ENCODE measurements at regions not wholly inside any gene's neighbourhood (a gene's known extent, or its start where the extent isn't known, plus 50 kb on each side); places are given as distances from the start of the nearest gene placed in this dataset.

DNA sequence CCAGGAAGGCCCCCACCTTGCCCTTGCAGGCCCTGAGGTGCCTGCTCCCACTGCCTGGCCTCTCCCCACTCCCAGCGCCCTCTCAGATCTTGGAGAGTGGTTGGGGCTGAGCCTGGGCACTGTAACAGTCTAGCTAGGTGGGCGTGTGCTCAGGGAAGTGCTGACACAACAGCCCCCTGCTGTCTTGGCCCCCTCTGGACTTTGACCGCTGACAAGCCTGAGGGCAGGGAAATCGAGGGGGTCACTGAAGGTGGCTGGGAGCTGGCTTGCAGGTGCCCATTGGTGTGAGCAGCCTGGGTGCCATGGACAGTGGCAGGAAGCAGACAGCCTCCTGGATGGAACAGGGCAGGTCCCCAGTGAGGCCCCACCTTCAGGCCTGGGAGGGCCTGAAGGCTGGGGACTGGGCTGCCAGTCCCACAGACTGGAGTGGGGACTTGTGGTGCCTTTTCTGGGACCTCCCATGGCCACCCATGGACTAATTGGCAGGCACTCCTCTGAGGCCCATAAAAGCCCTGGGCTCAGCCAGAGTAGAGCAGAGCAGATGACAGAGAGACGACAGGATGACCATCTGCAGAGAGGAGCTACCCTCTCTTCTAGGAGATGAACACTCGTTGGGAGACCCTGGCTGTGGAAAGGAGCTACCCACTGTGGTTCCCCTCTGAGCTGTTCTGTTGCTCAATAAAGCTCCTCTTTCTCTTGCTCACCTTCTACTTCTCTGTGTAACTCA, 158.6 kb upstream of the SLC38A2 start:
- H3K9me3 ChIP-seq (ENCODE audit: insufficient read depth in 2 of 2, low read depth in 1 of 2, low read length in 1 of 2): peaks cover 9 to 11% of the 10 kb centered on the region in 2 experiments; a peak in 3 of 4 replicates
- 0 out of 2 replicates have a peak overlapping the region, but pooled peaks have one; percentile 10 for H2BK5ac ChIP-seq (ENCODE audit: low read depth, low read length)
- no peak overlapping the region for H3K9ac ChIP-seq (replicated peaks in 1 of 4; ENCODE audit: extremely low read depth in 1 of 4, low read depth in 3 of 4, low read length in 3 of 4)
- no peaks in the 10 kb centered on the region for H4K20me1 ChIP-seq (replicated peaks in 1 of 2; ENCODE audit: control insufficient read depth in 1 of 2, insufficient read depth in 2 of 2, low read length in 2 of 2)
- no peak overlapping the region for H3K4me2 ChIP-seq (ENCODE audit: insufficient read depth in 1 of 2, low read depth in 2 of 2, low read length in 2 of 2)
- no peak overlapping the region for H2AK5ac ChIP-seq (ENCODE audit: low read depth, low read length)
- H3K23ac ChIP-seq (ENCODE audit: insufficient read length): no peak overlapping the region
- no peak overlapping the region for H3K18ac ChIP-seq (ENCODE audit: extremely low read depth, low read length)
- FAIRE-seq (no peak), DNase-seq (ENCODE audit: low read depth in 1 of 2, low spot score in 2 of 2) (no peak)
- 83% methylated on average over 6 of the region's 6 CpGs; no CpG with 5 or more reads in 1 of the 2 experiments for WGBS, 2 experiments (ENCODE audit: extremely low coverage in 1 of 2, insufficient coverage in 1 of 2, insufficient read length in 1 of 2, insufficient replicate concordance in 2 of 2, low coverage in 1 of 2, low lambda C conversion rate in 2 of 2, missing lambda C conversion rate in 1 of 2)
- H3K4me1 ChIP-seq (replicated peaks in 1 of 4; ENCODE audit: control insufficient read depth in 3 of 4, insufficient read depth in 4 of 4, low read length in 3 of 4): no peaks in the 10 kb centered on the region; a peak in 1 of 7 replicates
- H2BK120ac ChIP-seq (replicated peaks; ENCODE audit: low read depth, low read length): no peak overlapping the region
- H3K36me3 ChIP-seq (ENCODE audit: control insufficient read depth in 2 of 4, insufficient read depth in 4 of 4, low read length in 3 of 4): no peaks in the 10 kb centered on the region; a peak in 1 of 8 replicates
- no peaks in the 10 kb centered on the region for H3K23me2 ChIP-seq (ENCODE audit: low read depth, low read length)
- H3K27ac ChIP-seq (ENCODE audit: low read depth, low read length): no peak overlapping the region
- H2BK12ac ChIP-seq (ENCODE audit: low read depth, low read length): no peak overlapping the region
- no peak overlapping the region for H3K14ac ChIP-seq (ENCODE audit: insufficient read length)
- no peak overlapping the region for H3K4ac ChIP-seq (replicated peaks; ENCODE audit: insufficient read length, low read depth, low read length)
- H2BK20ac ChIP-seq (ENCODE audit: low read length): no peak overlapping the region
- H3K4me3 ChIP-seq (ENCODE audit: extremely low read depth in 1 of 4, insufficient read depth in 2 of 4, low read depth in 3 of 4, low read length in 4 of 4): no peak overlapping the region
- POLR2A ChIA-PET (ENCODE audit: partially characterized antibody): no interaction called here
- no peaks in the 10 kb centered on the region for H3K79me2 ChIP-seq (ENCODE audit: control insufficient read depth in 1 of 2, insufficient read depth in 2 of 2, low read length in 2 of 2)
- H3K56ac ChIP-seq (replicated peaks; ENCODE audit: insufficient read length, low read depth, low read length): no peak overlapping the region
- no peak overlapping the region for H4K5ac ChIP-seq (ENCODE audit: insufficient read length, low read depth, low read length)
- no peaks in the 10 kb centered on the region for H3K79me1 ChIP-seq (ENCODE audit: low read depth, low read length)
- no peak overlapping the region for H2BK15ac ChIP-seq (ENCODE audit: low read length)
- H2AFZ ChIP-seq (ENCODE audit: low read length): no peak overlapping the region
- no peak overlapping the region for H4K8ac ChIP-seq (ENCODE audit: extremely low read depth, insufficient read depth, low read length)
- CTCF ChIA-PET (ENCODE audit: partially characterized antibody): interaction anchor here (0.5 to 2.8 kb wide), 9 partner anchors 14 to 474 kb away, joined by 3 to 7 read pairs (median 3); no protein-coding TSS in a partner anchor
- no peak overlapping the region for H4K91ac ChIP-seq (replicated peaks; ENCODE audit: insufficient read length, low read length)
- no peaks in the 10 kb centered on the region for H3K27me3 ChIP-seq (replicated peaks in 1 of 4; ENCODE audit: control insufficient read depth in 3 of 4, extremely low read depth in 1 of 4, insufficient read depth in 3 of 4, low read length in 3 of 4)
- TF ChIP-seq SRF (IDR thresholded peaks at IDR 0.05; ENCODE audit: low read depth, low read length) (no peak), SUZ12 (IDR thresholded peaks at IDR 0.05; ENCODE audit: low read length) (no peak), KDM5A (IDR thresholded peaks at IDR 0.05; ENCODE audit: low read length) (no peak), BRCA1 (IDR thresholded peaks at IDR 0.05; ENCODE audit: low read depth, low read length) (no peak), SIN3A (conservative IDR thresholded peaks at IDR 0.05 in 1 of 2, IDR thresholded peaks at IDR 0.05 in 1 of 2; ENCODE audit: low read depth in 1 of 2, low read length in 2 of 2) (no peak), RFX5 (IDR thresholded peaks at IDR 0.05; ENCODE audit: borderline replicate concordance, low read depth, low read length) (no peak), TAF7 (optimal IDR thresholded peaks at IDR 0.05; ENCODE audit: borderline replicate concordance, low read depth, low read length) (no peak), CHD2 (IDR thresholded peaks at IDR 0.05; ENCODE audit: low read length) (no peak), KDM4A (IDR thresholded peaks at IDR 0.05; ENCODE audit: low read depth, low read length, severe bottlenecking) (no peak), RBBP5 (IDR thresholded peaks at IDR 0.05; ENCODE audit: borderline replicate concordance, low read depth, low read length) (no peak), RAD21 (IDR thresholded peaks at IDR 0.05 in 1 of 2, conservative IDR thresholded peaks at IDR 0.05 in 1 of 2; ENCODE audit: low read depth in 2 of 2, low read length in 2 of 2) (no peak)
- TF ChIP-seq, protein P1, sequence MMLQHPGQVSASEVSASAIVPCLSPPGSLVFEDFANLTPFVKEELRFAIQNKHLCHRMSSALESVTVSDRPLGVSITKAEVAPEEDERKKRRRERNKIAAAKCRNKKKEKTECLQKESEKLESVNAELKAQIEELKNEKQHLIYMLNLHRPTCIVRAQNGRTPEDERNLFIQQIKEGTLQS (IDR thresholded peaks at IDR 0.05; ENCODE audit: insufficient read depth, low read depth, low read length): no peak
